HG03521 (cell line): ENCODE measurements at regions not wholly inside any gene's neighbourhood (a gene's known extent, or its start where the extent isn't known, plus 50 kb on each side); places are given as distances from the start of the nearest gene placed in this dataset.

Experiments used
- ATAC-seq: cut with Tn5 transposase; IDR thresholded peaks from one replicate; pipeline ENCODE4 v1.9.1; 2021; ENCODE audit warnings: mild to moderate bottlenecking, moderate library complexity; ENCODE audit not compliant: unreplicated experiment

DNA sequence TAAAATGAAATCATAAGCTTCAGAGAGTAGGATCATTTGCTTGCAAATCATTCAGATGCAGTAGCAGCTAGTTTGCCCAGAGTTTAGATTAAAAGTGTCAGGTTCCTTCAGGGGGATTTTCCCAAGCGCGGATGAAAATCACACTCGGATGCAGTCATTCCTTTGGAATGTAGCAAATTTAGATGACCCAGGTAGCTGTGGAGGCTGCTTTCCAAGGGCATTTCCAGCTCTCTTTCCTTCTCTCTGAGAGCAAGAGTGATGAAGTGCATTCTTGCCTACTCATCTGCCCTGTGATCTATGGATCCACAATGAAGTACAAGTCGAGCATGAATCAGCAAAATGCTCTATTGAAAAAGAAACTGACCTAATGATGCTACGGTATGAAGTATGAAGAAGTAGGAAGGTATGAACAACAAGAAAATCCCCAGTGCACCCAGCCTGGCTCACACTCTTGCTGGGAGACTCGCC lies 200.2 kb downstream of the PLK2 start:
- no peak for ATAC-seq

DNA sequence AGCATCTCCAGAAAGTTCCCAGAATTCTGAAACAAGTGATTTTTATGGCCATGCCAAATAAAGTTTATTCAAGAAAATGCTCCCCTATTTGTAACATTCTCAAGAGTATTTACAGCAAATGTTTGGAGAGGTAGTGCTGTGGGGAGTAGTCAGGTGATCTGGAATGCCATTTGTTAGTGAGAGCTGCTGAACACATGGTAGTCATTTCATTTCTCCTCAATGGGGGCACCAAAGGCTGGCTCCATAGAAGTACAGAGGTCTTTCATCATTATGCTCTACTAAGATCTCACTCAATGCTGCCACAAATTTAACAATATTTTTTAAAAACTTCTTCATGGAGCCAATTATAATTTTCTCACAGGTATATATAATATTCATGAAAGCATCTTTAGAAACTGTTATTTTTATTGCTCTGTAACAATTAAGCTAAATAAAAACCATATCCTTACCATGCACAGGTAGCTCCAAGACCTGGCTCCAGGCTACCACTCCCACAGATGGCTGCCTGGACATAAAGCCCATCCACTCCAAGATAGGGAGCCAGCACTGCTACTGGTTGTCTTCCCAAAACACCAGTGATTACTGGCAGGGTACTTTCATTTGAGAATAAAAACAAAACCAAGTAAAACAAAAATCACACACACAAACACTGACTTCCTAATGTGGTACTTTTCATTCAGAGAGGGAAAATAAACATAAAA lies 200.8 kb downstream of the PLK2 start:
- ATAC-seq, result no peak

DNA sequence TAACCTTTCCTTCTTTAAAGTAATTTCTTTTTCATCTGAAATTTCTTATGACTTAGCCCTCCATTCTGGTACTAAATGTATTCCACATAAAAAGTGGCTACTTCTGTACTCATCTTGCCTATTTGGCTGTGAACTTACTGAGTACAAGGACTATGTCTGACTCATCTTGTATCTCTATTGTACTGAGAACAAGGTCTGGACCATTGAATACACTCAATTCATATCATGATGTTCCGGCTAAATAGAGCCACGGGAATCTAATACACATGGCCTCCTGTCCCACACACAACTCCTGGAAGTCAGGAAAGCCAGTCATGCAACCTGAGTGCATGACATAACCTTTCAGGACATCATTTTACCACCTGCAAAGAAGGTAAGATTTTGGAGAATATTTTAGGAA lies 203.9 kb downstream of the PLK2 start:
- no peak for ATAC-seq

GRCh38 chr5:58255386-58255785 lies 204.5 kb downstream of the PLK2 start:
- ATAC-seq, result no peak

DNA sequence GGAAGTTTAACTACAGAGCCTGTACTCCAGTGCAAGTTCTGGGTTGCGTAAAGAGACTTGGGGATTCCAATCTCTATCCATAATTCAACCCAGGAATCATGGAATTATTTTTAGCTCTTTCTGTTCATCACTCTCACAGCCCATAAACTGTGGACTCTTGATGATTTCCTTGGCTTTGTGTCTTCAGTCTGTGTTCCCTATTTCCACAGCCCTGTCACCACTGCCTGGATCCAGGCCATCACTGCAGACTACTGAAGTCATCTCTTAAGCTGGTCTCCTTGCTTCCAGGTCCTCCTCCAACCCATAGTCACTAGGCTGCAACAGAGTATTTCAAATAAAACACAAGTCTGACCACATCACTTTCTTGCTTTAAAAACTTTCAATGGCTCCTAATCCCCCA lies 211.7 kb downstream of the PLK2 start:
- no peak for ATAC-seq

- no peak for ATAC-seq
These were observed 213.4 kb downstream of the PLK2 start for GRCh38 chr5:58246461-58246944.

DNA sequence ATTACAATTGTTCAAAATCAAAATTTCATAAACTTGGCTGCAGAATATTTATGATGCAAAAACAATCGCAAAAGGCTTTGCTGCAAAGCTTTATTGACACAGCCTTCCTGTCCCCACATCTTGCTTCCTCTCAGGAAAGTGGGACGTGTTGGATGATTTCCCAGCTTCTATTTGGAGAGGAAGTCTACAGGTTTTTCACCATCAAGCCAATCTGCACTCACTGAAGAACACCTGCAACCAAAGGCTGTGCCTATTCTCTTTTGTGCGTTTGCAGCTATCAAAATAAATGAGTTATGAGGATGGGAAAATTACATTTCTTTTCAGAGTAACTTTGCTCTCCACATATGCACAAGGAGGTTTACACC lies 214.4 kb downstream of the PLK2 start:
- no peak for ATAC-seq

DNA sequence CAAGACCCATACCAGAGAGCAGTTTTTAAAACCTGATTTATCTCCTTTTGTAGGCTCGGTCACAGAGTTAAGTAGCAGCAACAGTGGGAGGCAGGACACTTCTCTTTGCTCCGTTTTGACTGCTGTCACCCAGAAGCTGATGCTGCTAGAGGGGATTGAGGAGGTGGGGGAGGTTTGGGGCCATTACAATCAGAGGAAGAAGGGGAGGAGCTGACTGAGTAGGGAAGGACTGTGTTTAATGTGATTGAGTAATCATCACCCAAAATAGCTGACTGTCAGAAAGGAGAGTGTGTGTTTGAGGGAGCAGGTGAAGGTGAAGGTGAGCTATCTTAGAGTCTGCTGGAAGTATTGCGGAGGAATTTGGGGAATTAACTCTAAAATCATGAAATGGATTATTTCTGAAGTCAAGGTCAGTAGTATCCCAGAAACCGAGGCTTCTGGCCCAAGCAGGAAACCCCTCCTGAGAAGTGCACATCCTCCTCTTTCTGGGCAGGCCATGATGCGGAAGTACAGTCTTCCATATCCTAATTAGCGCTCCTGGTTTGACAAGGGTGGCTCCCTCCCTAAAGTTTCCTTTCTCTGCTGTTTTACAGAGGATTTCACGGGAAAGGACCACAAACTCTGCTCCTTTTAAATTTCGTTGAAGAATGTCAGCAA lies 214.9 kb downstream of the PLK2 start:
- no peak for ATAC-seq

- ATAC-seq, result no peak
These were observed 218.5 kb downstream of the PLK2 start for GRCh38 chr5:58241389-58241788.

DNA sequence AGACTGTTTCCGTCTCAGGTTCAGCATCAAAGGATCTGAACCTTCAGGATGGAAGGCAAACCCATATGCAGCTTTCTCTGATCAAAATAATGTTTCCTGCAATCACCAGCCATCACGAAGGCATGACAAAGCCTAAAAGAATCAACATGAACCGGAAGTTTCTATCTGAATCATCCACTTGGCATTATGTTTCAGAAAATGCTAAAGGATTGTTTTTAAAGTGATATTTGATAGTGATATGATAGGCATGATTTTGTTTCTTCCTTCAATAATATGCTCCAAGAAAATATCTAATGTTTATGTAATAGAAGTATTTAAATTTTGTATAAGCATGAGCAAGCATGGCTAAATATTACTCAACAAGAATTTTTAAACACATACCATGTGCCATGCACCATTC lies 219.6 kb downstream of the PLK2 start:
- ATAC-seq, result no peak

DNA sequence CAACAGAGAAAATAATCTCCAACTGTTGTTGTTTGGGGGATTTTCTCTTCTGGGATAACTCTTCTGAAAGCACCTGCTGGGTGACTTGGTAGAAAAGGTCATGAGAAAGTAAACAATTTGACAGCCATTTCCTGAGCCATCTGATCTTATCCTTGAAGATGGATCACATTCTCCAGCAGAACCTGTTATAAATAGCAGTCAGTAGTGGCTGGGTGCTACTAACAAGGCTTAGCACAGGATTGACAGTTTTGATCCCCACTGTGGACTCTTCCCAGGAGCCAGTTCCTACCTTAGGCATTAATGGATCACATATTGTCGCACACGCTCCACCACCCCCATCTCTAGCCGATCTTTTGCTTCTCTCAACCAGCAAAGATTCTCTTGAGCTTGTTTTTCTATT lies 220.2 kb downstream of the PLK2 start:
- no peak for ATAC-seq

GRCh38 chr5:58239045-58239444 lies 220.8 kb downstream of the PLK2 start:
- ATAC-seq, result no peak

- ATAC-seq, result no peak
These were observed 223.4 kb downstream of the PLK2 start for GRCh38 chr5:58236498-58236897.

GRCh38 chr5:58235299-58235698 lies 224.6 kb downstream of the PLK2 start:
- no peak for ATAC-seq

- no peak for ATAC-seq
These were observed 227.8 kb downstream of the PLK2 start for GRCh38 chr5:58232130-58232529.

GRCh38 chr5:58231041-58231440 lies 228.8 kb downstream of the PLK2 start:
- ATAC-seq, result no peak

DNA sequence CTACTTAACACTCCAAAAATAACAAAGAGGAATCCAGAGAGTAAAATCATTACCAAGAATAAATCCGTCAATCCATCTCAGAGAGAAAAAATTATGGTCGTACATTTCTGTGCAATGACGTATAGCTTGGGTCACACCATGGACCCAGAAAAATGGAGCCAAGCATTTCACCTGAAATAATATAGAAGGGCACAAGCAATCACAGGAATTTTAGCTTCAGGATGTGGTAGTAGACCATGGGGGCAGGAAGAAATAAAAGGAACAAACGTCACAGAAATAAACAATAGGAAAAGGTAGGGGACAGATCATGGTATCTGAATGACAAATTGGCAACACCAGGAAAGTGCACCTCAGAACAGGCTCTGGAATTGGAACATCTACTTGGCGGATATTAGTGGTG lies 231.0 kb downstream of the PLK2 start:
- ATAC-seq, result no peak

GRCh38 chr5:58227858-58228257 lies 232.0 kb downstream of the PLK2 start:
- ATAC-seq, result no peak

GRCh38 chr5:58224661-58225060 lies 235.2 kb downstream of the PLK2 start:
- ATAC-seq, result no peak

- ATAC-seq, result no peak
These were observed 235.7 kb downstream of the PLK2 start for GRCh38 chr5:58224221-58224620.

GRCh38 chr5:58215364-58215763 lies 244.5 kb downstream of the PLK2 start:
- no peak for ATAC-seq

DNA sequence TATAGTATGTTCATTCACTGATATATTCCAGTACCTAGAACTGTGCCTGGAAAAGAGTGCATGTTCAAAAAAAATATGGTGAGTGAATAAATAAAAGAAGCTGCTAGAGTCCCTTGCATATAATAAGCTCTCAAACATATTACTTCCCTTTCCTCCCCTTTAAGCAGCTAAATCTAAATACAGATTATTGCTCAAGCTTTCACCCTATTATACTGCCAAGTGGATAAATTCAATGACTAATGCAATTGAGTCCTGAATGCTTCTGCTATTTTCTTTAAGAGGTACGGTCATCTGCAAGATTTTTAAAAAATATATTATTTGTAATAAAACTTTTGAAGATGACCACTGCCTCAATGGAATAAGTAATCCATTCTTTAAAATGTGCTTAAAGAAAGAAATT lies 248.4 kb downstream of the PLK2 start:
- ATAC-seq, result no peak

DNA sequence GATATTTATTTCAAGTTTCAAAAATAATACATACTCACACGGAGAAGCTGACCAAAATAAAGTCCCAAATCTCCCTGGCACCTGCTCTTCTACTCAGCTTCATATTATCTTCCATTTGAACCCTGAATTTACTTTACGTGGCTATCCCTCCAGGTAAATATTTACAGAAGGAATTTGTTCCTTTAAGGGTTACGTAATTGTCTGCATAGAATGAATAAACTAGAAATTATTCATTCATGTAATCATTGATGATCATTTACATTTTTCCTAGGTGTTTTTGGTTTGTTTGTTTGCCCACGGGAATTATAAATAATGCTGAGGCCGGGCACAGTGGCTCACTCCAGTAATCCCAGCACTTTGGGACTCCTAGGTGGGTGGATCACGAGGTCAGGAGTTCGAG lies 251.2 kb downstream of the PLK2 start:
- no peak for ATAC-seq
